ENCODE measurements at regions not wholly inside any gene's neighbourhood (a gene's known extent, or its start where the extent isn't known, plus 50 kb on each side); places are given as distances from the start of the nearest gene placed in this dataset. TPM values are rescaled to one million over a fixed set of nuclear protein-coding genes. Genes with fewer than 3 reads are reported as not detected.

DNA sequence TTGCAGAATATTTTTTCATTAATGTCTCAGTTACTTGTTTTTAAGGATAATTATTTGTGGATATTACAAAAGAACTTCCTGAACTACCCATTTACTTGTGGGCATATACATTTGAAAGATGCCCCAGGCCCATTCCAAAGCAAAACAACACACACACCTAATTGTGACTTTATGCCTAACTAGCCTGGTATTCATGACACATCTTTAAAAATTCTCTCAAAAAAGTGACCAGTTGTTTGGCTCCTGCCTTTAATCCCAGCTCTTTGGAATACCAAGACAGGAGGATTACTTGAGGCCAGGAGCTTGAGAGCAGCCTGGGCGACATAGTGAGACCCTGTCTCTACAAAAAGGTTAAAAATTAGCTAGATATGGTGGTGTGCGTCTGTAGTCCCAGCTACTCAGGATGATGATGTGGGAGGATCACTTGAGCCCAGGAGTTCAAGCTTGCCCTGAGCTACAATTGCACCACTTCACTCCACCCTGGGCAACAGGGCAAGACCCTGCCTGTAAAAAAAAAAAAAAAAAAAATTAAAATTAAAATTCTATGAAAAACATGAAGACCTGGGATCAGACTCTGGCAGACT, 51.7 kb upstream of the SLC4A7 start:
- DNase-seq (ENCODE audit: low read depth) = no peak
- TF ChIP-seq, protein P1, sequence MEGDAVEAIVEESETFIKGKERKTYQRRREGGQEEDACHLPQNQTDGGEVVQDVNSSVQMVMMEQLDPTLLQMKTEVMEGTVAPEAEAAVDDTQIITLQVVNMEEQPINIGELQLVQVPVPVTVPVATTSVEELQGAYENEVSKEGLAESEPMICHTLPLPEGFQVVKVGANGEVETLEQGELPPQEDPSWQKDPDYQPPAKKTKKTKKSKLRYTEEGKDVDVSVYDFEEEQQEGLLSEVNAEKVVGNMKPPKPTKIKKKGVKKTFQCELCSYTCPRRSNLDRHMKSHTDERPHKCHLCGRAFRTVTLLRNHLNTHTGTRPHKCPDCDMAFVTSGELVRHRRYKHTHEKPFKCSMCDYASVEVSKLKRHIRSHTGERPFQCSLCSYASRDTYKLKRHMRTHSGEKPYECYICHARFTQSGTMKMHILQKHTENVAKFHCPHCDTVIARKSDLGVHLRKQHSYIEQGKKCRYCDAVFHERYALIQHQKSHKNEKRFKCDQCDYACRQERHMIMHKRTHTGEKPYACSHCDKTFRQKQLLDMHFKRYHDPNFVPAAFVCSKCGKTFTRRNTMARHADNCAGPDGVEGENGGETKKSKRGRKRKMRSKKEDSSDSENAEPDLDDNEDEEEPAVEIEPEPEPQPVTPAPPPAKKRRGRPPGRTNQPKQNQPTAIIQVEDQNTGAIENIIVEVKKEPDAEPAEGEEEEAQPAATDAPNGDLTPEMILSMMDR (IDR thresholded peaks at IDR 0.05; ENCODE audit: insufficient read depth, low read depth, low read length) = no peak
- Histone ChIP-seq H3K4me3 (ENCODE audit: low read depth, low read length) (no peak overlapping the region), H3K36me3 (ENCODE audit: control insufficient read depth, insufficient read depth, low read length) (no peaks in the 10 kb centered on the region), H3K27me3 (ENCODE audit: control insufficient read depth, insufficient read depth, low read length) (no peaks in the 10 kb centered on the region)
- ChIA-PET POLR2A (interaction anchor here (0.6 to 1.1 kb wide), 2 partner anchors 53 to 66 kb away, joined by 3 to 4 read pairs; no protein-coding TSS in a partner anchor), CTCF (interaction anchor here (0.7 to 1.8 kb wide), 5 partner anchors 8 to 144 kb away, joined by 3 to 6 read pairs (median 3); no protein-coding TSS in a partner anchor)

DNA sequence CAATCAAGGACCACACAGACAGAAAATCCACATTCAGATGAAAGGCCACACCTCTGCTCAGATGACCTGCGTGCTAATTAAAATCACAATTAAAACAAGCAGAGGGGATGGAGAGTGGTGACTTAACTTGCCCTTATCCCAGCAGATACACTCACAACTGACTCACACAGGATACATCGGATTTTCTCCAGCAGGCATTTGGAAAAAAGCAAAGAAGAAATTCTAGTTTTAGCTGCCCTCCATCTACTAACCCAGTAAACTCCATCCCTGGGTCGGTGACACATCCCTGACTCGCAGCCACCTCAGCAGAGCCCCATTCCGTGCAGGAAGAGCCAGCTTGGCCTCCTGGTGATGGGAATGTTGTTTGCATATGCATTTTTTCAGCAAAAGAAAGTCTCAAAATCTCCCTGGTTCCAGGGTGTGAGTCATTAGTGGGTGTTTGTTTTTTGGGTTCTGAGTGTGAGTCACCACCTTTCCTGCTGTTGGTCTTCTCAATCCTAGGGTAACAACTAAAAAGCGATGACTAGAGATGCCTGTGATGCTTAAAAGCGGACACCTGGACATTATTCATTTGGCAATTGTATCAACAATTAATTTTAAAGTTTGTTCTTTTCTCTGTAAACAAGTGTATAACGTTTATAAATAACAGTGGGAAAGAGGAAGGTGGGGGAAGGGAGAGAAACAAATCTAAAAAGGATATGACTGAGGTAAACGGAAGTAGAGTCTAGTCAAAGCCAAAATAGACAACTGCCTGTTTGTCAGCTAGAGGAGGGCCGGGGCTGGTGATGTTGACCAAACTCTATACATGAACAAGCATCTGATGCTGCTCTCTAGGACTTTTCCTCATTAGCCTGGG, 49.8 kb upstream of the SLC4A7 start:
- ChIA-PET POLR2A (no interaction called here), CTCF (interaction anchor here (0.6 to 2.3 kb wide), 6 partner anchors 12 to 146 kb away, joined by 3 to 7 read pairs (median 4); no protein-coding TSS in a partner anchor)
- Histone ChIP-seq H3K4me3 (ENCODE audit: low read depth, low read length) (no peak overlapping the region), H3K27me3 (ENCODE audit: control insufficient read depth, insufficient read depth, low read length) (no peaks in the 10 kb centered on the region), H3K36me3 (ENCODE audit: control insufficient read depth, insufficient read depth, low read length) (no peaks in the 10 kb centered on the region)
- TF ChIP-seq, protein P1 (IDR thresholded peaks at IDR 0.05; ENCODE audit: insufficient read depth, low read depth, low read length) = peak; percentile 80
- peak; percentile 98 for DNase-seq (ENCODE audit: low read depth)

Small RNA genes lying in the stretch of these regions (small RNA-seq; reads per million reads assigned to genes)
- gene AC098614.2 (ENCODE audit: insufficient read length, low read depth, low replicate concordance) (not detected), gene RF00019 (ENCODE audit: insufficient read length, low read depth, low replicate concordance) (not detected)
